HT1080 (cell line): ENCODE measurements at regions not wholly inside any gene's neighbourhood (a gene's known extent, or its start where the extent isn't known, plus 50 kb on each side); places are given as distances from the start of the nearest gene placed in this dataset.
A peak's percentile ranks its signal among the peaks of the same experiment; 100 is the strongest.

Experiments
- DNase-seq: peaks from one replicate; pipeline ENCODE4 v3.0.0-alpha.2; 2015; ENCODE audit warnings: low read depth

DNA sequence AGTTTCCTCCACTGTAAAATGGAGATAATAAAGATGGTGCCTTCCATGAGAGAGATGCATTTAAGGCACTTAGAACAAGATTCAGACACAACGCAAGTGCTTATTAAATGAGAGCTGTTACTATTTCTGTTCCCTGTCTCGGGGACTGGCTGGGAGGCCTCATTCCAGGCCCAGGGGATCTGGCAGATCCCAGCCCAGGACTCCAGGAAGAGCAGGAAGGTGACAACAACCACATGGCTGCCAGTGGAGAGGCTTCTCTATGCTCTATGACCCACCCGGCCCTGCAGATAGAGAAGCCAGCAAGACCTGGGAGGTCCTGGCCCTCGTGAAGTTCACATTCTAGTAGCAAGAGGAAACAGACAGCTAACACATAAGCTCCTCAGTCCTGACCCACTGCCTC is 175.5 kb downstream of the ACTL8 start:
- no peak for DNase-seq

DNA sequence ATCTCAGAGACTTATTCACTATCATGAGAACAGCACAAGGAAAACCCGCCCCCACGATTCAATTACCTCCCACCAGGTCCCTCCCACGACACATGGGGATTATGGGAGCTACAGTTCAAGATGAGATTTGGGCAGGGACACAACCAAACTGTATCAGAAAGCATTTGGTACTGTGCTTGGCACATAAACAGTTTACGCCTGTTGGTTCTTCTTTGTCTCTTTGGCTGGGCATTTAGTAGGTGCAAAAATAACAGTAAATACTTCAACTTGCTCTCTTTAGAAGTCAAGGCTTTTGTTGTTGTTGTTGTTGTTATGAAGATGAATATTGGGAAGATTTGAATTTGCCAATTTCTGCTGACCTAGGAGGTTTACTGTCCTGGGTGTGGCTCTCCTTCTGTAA is 175.4 kb upstream of the IGSF21 start:
- no peak for DNase-seq

- DNase-seq, result no peak
These were observed 174.1 kb upstream of the IGSF21 start for GRCh38 chr1:17933501-17933900.

DNA sequence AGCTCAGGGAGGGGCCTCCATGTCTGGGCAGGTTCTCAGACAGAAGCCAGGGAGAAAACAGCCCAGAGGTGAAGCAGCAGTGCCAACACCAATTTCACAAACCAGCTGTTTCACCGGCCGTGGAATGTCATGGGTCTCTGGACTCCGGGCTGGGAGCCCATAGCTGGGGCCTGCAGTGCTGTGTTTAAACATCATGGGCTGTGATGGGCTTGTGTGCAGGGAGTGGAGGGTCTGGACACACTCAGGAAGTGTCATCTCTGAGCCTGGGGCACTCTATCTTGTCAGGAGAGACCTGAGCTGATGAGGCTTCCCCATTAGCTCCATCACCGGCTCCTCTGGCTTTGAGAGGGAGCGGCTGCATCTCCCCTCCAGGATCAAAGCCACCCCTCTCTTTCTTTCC is 173.6 kb upstream of the IGSF21 start:
- DNase-seq, result no peak

GRCh38 chr1:17935230-17935629 is 172.4 kb upstream of the IGSF21 start:
- DNase-seq, result no peak

DNA sequence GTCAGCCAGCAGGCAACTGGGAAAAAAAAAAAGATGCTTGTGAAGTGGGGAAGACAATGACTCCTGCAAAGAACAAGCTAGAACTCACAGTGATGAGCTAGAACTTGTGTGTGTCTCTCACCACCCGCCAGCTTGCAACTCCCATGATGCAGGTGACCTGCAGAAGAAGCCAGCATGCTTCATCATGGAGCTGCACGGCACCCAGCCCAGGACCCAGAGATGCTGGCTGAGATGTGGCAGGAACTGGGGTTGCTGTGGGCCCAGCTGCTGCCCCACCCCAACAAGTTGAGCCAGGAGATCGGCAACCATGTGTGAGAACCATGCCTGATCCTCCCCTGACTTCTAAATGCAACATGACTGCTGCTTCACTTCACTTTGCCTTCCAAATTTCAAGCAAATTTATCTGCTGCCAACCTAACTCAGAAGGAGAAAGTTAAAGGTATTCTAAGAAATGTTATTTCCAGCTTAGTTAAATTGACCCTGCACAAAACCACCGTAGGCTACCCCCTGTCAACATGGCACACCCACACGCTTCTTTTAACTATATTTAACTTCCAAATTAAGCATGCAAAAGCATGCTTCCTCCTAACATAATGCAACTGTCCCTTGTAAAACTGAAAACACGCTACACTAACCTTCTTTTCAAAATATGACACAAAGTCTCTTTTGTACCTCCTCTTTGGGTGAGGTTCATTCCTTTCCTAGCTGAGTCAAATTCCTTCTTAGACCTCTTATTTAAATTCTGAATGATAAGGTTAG is 166.0 kb upstream of the IGSF21 start:
- DNase-seq, result no peak

GRCh38 chr1:17943506-17943905 is 164.1 kb upstream of the IGSF21 start:
- DNase-seq, result no peak

- DNase-seq, result no peak
These were observed 163.0 kb upstream of the IGSF21 start for GRCh38 chr1:17944646-17945045.

DNA sequence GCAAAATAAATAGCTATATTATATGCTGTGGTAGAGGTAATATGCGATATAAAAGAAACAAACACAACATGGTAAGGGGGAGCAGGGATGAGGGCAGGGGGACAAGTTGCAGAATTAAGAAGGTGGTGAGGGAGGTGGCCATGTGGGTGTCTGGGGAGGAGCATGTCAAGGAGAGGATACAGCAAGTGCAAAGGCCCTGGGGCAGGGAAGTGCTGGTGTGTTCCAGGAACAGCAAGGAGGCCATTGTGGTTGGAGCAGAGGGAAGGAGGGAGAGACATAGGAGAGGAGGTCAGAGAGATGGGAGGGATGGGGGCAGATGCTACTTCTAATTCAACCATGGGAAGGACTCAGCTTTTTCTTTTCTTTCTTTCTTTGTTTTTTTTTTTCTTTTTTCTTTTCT is 161.2 kb upstream of the IGSF21 start:
- DNase-seq, result no peak

DNA sequence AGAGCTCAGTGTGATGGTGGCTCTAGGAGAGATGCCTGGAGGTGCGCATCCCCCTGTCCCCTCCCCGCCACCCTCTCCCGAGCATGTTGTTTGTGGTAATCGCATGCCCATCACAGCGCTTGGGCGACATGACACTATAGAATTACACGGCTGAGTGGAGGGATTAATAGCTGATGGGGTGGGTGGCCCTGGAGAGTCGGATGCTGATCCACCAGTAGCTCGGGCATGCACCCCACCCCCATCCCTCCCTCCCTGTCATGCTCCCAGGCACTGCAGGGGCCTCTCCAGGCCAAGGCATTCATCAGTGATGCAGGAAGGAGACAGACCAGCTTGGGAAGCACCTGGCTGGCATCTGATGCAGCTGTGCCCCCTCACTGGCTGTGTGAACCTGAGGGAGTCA is 159.0 kb upstream of the IGSF21 start:
- DNase-seq, result no peak

GRCh38 chr1:17949511-17949910 is 158.1 kb upstream of the IGSF21 start:
- DNase-seq, result no peak

GRCh38 chr1:17950728-17951127 is 156.9 kb upstream of the IGSF21 start:
- no peak for DNase-seq

DNA sequence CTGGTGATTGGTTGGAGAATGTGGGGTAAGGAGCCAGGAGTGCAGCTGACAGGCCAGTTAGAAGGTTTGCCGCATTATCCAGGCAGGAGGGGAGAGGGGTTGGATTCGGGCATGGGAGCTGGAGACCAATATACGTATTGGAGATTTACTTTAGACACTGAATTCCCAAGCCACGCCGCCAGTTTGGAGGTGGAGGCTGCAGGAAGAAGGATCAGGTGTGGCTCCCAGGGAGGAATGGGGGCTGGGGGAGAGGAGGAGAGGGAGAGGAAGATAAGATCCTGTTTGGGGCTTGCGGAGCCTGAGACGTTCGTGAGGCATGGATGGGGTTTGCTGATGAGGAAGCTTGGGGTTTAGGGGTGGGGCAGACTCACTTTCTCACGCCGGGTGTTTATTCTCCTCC is 155.1 kb upstream of the IGSF21 start:
- DNase-seq, result no peak

DNA sequence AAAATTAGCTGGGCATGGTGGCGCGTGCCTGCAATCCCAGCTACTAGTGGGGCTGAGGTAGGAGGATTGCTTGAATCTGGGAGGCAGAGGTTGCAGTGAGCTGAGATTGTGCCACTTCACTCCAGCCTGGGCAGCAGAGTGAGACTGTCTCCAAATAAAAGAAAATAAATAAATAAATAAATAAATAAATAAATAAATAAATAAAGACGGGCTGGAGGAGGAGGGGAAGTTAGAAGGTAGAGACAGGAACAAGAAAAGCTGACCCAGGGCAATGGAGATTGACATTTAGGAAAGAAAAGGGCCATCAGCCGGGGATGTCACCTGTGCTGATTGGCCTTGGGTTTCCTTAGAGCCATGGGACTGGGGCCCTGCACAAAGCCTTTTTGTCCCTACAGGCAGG is 153.7 kb upstream of the IGSF21 start:
- DNase-seq, result no peak

DNA sequence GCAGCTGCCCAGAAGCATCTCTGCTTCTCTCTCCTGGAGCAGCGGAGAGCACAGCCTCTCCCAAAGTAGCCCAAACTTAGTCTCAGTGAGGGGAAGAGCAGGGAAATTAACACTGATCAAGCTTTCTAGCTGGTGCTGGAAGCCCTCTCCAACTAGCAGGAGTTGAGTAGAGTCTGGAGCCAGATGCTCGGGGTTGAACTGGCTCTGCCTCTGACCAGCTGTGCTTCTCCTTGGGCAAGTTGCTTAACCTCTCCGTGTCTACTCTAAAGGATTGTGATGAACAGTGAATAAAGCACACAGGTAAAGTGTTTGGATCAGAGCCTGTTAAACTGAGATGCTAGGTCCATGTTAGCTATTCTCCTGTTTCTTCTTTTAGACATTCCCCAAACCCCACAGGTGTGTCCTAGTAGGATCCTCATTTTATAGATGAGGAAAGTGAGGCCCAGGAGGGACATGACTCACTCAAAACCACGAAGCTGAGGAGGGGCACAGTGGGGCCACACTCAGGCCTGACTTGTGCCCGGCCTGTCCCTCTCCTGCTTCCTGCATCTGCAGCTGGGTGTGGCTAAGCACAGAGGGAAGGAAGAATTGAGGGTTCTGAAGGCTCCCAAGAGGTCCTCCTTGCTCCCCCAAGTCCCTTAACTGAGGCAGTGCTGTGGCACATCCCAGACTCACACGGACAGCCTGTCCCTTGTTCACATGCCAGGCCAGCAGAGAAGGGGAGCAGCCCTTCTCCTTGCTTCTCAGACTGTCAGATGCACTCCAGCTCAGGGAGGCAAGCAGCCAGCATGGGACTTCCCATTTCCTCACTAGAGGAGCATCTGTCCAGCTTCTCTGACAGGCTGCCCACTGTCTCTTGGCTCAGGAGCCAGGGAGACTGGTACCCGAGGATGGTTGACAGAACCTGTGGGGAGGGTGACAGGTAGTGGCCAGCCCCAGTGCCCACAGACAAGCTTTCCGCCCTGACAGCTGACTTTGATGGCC is 152.0 kb upstream of the IGSF21 start:
- peak; percentile 11 for DNase-seq

GRCh38 chr1:17957588-17958267 is 149.9 kb upstream of the IGSF21 start:
- no peak for DNase-seq

GRCh38 chr1:17958704-17959103 is 148.9 kb upstream of the IGSF21 start:
- DNase-seq, result no peak

DNA sequence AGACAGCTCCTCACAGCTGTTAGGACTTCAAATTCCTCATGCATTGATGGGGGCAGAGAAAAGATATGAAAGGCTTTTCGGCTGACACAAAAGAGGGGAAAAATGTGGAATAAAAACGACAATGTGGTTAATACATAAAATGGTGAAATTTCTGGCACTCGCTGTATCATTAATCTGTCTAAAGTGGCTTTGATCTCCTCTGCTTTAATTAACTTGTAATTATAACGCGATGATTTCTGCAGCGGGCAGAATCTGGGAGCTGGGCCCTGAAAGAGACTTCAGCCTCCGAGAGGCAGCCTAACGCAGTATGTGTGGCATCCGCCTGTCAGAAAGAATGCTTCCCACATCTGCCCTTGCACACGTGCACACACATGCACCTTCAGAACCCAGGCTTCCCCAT is 144.1 kb upstream of the IGSF21 start:
- no peak for DNase-seq

DNA sequence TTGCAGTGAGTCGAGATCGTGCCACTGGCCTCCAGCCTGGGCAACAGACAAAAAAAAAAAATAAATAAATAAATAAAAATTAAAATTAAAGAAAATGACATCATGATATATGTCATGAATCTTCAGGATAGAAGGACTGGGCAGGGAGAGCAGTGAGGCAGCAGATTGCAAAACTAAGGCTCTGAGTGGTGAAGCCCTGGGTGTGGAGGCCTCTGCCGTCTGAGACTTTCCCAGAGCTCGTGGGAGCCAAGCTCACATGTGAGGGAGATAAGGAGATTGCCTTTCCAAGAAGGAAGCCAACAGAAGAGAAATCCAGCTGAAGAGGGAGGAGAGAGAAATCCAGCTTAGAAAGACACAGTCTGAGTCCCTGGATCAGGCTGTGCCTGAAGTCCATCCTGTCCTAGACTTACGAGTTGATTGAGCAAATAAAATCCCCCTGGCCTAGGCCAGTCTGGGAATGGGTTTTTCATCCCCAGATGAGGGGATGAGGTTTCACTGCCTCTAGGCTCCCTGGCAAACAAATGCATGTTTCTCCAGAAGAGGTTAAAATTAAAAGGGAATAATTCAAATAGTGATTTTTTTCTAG is 142.0 kb upstream of the IGSF21 start:
- no peak for DNase-seq

DNA sequence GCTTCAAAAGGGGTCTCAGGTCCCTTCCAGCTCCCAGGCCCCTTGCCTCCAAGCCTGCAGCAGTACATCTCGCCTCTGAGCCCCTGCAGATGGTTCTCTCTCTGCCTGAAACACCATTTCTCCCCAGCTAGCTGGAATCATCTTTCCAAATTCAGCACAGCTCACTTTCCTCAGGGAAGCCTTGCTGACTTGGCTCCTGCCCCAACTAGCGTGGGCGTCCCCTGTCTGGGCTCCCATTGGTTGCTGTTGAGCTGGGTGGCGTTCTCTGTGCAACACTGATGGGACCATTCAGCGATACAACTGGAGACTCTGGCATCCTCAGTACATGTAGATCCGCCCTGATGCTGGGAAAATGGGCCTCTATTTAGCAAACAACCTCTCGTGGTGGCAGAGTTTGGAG is 141.3 kb upstream of the IGSF21 start:
- DNase-seq, result no peak

DNA sequence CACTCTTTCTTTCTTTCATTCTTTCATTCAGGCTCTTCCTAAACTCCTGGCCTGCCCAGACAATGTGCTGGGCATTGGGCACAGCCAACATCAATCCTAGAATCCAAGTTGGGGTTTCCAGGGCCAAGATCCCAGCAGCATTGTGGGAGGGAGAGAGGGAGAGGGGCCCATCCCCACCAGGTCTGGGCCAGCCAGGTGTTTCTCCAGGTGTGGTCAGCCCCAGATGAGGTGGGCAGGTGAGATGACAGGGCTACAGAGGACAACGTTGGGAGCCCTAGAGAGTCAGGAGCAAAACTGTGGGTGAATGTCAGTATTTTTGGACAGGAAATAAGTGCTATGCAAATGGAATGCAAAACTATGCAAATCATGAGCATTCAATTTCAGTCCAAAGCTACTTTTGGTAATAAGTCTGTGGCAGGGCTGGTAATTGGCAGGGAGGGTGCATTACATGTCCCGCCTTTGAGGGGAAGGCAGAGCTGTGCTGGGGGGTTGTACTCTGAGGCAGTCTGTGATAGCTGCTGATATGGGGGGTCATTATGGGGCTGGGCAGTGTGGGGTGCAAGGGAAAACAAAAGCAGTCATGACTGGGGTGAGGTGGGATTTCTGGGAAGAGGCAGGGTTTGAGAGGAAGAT is 139.9 kb upstream of the IGSF21 start:
- no peak for DNase-seq
